NCI-H2196 treated with DMSO at 0.1 percent for 48 hours (cell line): ENCODE measurements at regions not wholly inside any gene's neighbourhood (a gene's known extent, or its start where the extent isn't known, plus 50 kb on each side); places are given as distances from the start of the nearest gene placed in this dataset.

Source experiments
- DNase-seq: peaks from one replicate; lab custom pipeline; 2025; ENCODE audit not compliant: unreplicated experiment; lab: John Stamatoyannopoulos, UW

DNA sequence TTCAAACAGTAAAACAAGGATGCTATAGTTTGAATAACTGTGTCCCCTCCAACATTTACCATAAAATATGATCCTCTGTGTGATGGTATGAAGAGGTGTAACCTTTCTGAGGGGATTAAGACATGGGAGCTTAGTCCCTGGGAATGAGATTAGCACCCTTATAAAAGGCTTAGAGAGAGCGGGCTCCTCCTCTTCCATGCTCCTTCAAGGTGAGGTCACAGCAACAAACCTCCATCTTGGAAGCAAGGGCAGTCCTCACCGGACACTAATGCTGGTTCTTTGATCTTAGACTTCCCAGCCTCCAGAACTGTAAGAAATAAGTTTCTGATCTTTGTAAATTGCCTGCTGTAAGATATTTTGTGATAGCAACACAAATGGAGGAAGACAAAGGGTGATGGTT lies 700.3 kb downstream of the TMEM182 start:
- no peak for DNase-seq

DNA sequence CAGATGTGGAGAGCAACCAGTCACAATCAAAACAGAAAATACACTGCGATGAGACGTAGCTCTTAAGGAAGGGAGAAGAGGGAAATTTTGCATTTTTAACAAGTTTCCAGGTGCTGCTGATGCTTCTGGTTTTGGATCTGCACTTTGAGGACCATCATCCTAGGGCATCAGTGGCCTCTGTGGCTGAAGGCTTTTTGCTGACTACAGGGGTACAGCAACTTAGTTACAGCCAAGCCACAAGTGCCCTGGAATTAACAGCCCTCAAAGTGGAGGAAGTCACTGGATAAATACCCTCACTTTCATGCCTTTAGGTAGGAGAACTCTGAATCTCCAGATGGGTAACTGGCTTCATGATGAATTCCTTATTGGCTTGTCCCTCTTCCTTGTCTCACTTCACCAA lies 700.9 kb downstream of the TMEM182 start:
- DNase-seq, result no peak

DNA sequence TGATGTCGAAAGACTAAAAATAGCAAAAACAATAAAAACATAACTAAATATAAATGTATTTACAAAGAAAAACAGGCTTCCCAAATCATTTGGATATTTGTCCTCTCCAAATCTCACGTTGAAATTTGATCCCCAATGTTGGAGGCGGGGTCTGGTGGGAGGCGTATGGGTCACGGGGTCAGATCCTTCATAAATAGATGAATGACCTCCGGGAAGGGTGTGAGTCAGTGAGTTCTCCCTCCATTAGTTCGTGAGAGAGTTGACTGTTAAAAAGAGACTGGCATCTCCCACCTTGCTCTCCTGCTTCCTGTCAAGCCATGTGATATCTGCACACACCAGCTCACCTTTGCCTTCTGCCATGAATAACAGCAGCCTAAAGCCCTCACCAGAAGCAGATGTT lies 703.0 kb downstream of the TMEM182 start:
- DNase-seq, result no peak

DNA sequence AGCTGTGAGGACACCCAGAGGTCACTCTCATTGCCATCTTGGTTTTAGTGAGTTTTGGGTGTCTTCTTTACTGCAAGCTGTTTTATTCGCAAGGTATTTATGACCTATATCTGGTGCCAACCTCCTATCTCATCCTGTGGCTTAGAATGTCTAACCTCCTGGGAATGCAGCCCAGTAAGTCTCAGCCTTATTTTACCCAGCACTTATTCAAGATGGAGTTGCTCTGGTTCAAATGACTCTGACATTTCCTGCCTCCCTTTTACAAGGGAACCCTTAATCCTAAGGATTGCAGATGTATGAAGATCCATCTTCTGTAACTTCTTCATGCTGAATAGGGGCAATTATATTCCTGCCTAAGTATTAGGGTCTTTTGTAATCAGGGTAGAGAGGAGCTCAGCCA lies 708.0 kb downstream of the TMEM182 start:
- no peak for DNase-seq

DNA sequence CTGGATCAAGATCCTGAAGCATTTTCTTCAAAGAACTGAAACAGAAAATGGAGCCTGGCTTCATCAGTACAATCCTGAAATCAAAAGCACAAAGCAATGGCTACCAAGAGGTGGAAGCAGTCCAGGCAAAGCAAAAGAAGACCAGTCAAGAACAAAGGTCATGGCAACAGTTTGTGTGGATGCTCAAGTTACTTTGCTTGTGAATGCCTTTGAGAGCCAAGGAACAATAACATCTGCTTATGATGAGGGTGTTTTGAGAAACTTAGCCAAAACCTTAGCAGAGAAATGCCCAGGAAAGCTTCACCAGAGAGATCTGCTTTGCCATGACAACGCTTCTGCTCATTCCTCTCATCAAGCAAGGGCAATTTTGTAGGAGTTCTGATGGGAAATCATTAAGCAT lies 723.1 kb downstream of the TMEM182 start:
- no peak for DNase-seq

GRCh38 chr2:103496850-103497249 lies 735.0 kb downstream of the TMEM182 start:
- DNase-seq, result no peak

- no peak for DNase-seq
Measured at GRCh38 chr2:103506812-103507211, 745.0 kb downstream of the TMEM182 start.

- DNase-seq, result no peak
Measured at GRCh38 chr2:103512442-103512841, 750.6 kb downstream of the TMEM182 start.

DNA sequence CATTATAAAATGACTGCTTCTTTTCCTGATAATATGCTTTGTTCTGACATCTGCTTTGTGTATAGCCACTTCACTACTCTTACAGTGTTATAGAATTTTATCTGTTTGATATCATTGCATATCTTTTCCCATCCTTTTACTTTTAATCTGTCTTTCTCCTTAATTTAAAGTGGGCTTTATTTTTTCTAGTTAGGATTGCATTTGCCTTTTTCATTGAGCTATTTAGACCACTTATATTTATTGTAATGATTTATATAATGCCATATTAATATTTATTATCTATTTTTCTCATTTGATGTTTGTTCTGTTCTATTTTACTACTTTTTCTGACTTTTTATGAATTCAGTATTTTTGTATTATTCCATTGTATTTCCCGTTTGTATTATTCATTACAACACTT lies 758.7 kb downstream of the TMEM182 start:
- DNase-seq, result no peak

- no peak for DNase-seq
Measured at GRCh38 chr2:103525756-103526155, 763.9 kb downstream of the TMEM182 start.

DNA sequence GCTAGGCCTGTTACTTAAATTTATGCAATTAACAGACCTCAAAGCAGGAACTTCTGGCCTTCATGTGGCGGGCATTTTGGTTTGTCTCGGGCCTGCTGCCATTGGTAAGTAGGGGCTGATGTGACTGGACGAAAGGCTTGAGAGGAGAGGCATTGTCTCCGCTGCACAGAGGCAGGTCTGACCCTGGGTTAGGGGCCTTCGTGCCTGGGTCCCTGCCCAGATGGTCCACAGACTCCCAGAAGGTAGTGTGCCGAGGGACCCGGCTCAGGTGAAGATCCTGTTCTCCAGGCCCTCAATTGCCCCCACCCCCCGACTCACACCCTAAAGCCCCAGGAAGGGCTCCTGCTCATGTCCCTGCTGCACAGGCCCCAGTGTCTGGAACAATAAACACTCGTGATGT lies 764.9 kb downstream of the TMEM182 start:
- no peak for DNase-seq

DNA sequence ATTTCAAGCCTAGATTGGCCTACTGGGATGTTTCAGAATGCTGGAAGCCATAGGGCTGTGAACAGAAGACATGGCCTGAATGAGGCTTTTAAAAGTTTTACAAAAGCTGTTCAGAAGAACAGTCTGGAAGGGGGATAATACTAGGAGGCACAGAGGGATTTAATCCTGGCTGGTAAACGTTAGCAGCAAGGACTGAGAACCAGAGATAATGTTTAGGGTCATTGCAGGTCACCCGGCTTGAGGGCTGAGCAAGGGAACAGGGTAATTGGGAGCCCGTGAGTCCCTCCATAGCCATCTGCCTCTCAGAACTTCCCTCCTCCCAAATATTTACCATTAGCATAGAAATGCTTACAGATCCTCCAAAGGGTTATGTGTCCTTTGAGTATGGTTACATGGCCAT lies 765.4 kb downstream of the TMEM182 start:
- no peak for DNase-seq

DNA sequence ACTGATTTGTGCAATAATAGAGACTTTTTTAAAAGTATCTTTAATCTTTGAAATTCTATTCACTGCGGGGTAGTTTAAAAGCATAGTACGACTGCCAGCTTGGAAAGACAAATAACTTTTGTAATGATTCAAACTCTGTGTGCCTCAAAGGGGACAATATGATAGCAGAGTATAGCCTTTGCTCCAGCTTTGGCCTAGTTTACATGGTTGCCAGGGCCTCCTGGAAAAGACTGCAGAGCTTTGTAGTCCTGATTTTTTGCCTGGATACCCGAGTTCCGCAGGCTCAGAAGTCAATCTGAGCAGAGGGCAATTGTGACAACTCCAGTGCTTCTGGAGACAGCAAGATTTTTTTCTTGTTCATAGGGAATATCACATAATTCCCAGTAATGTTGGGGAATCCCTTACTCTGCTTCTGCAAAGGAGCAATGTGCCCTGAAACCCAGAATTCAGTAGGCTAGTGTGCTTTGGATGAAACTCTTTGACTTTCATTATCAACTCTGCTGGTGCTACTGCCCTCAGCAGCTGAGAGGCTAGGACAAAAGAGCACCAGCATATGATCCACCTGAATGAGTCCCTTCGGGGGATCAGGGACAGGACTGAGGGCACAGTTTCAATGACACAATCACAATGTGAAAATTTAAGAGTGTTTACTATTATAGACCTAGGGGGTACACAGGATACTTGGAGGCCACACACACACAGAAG lies 768.1 kb downstream of the TMEM182 start:
- DNase-seq, result no peak

- DNase-seq, result no peak
Measured at GRCh38 chr2:103552775-103553174, 790.9 kb downstream of the TMEM182 start.

DNA sequence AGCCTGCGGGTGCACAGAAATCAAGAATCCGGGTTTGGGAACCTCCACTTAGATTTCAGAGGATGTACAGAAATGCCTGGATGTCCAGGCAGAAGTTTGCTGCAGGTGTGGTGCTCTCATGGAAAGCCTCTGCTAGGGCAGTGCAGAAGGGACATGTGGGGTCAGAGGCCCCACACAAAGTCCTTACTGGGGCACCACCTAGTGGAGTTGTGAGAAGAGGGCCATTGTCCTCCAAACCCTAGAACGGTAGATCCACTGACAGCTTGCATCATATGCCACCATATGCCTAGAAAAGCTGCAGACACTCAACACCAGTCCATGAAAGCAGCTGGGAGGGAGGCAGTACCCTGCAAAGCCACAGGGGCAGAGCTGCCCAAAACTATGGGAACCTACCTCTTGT lies 833.0 kb downstream of the TMEM182 start:
- no peak for DNase-seq

GRCh38 chr2:103605071-103605780 lies 843.4 kb downstream of the TMEM182 start:
- DNase-seq, result no peak

DNA sequence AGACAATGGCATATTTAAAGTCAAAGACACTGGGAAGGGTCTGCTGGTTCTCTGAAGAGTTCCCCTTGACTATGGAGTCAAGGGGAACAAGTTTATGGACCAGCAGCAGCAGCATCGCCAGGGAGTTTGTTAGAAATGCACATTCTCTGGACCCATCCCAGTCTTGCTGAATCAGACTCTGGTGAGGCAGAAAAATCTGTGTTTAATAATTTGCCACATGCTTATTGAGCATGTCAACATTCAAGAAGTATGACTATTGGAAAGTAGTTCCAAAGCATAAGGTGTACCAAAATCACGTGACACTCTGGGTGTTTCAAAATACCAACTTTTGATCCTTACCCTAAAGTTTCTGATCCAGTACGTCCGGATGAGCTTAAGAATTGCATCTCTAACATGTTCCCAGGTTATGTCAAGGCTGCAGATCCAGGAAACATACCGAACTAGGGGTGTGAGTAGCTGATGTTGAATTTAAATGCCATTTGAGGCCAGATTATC lies 853.8 kb downstream of the TMEM182 start:
- no peak for DNase-seq

GRCh38 chr2:103616891-103617290 lies 855.1 kb downstream of the TMEM182 start:
- DNase-seq, result no peak

DNA sequence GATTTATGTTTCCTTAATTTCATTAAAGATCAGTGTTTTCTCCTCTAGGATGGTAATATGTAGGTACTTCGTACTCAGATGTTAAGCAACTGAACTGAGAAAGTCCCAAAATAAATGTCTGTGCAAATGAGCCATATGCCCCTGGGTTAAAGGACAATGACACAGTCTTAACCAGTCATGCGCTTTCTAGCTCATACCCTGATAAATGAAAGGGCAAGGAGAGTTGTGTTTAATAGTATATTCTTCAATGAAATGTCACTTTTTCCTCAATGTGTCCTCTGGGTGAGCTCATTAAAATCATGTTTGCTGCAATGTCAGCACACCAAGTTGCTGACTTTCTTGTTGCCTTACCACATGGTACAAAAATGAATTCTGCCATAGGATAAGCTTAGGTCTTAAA lies 856.3 kb downstream of the TMEM182 start:
- no peak for DNase-seq

GRCh38 chr2:103627301-103627700 lies 865.5 kb downstream of the TMEM182 start:
- no peak for DNase-seq

GRCh38 chr2:103638978-103639377 lies 877.1 kb downstream of the TMEM182 start:
- DNase-seq, result no peak

- DNase-seq, result no peak
Measured at GRCh38 chr2:103656558-103656957, 894.7 kb downstream of the TMEM182 start.

GRCh38 chr2:103660519-103660918 lies 898.7 kb downstream of the TMEM182 start:
- no peak for DNase-seq
